ENCODE measurements at regions not wholly inside any gene's neighbourhood (a gene's known extent, or its start where the extent isn't known, plus 50 kb on each side); places are given as distances from the start of the nearest gene placed in this dataset.

DNA sequence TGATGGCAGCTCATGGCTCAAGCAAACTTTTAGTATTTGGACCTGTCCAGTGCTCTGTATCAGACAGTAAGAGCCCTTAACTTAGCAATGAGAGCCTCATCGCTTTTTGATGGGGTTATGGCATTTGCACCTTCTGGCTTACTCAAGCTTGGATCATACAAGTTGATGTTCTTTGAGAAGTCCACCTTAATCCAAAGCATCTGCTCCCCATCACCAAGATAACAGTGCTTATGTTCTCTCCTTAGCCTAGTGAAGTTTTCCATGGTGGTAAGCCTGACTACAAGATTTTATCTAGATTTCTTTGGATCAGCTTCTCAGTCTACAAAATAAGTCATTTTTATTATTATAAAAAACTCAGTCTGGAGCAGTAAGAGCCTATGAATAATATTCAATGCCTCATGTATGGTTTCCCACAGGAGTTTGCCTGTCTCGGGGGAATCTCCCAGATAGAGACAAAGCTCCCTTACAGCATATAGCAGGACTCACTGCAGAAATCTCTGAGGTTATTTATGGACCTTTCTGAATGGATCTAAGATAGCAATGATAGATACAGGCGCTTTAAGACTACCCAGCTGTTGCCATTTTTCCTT is 472.2 kb upstream of the LINC00305 start:
- no peak overlapping the region for H3K27ac ChIP-seq
- TF ChIP-seq, protein P1, sequence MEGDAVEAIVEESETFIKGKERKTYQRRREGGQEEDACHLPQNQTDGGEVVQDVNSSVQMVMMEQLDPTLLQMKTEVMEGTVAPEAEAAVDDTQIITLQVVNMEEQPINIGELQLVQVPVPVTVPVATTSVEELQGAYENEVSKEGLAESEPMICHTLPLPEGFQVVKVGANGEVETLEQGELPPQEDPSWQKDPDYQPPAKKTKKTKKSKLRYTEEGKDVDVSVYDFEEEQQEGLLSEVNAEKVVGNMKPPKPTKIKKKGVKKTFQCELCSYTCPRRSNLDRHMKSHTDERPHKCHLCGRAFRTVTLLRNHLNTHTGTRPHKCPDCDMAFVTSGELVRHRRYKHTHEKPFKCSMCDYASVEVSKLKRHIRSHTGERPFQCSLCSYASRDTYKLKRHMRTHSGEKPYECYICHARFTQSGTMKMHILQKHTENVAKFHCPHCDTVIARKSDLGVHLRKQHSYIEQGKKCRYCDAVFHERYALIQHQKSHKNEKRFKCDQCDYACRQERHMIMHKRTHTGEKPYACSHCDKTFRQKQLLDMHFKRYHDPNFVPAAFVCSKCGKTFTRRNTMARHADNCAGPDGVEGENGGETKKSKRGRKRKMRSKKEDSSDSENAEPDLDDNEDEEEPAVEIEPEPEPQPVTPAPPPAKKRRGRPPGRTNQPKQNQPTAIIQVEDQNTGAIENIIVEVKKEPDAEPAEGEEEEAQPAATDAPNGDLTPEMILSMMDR (conservative IDR thresholded peaks at IDR 0.05): no peak

DNA sequence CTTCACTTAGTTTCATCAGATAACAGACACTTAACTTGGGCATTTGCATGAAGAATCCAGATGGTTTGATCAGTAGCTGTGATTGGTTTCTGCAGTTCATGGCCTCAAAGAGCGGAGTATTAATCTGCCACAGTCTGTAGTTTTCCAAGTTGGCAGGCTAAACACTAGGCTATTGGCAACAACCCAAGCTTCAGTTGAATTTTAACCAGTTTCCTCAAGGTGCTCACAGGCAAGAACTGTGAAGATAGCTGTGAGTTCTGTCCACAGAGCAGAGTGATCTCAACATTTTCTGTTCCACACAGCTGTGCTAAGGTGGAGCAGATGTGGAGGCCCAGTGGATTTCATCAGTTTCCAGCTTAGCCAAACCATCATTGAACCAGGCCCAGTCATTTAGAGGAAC is 469.5 kb upstream of the LINC00305 start:
- no peak overlapping the region for H3K27ac ChIP-seq
- TF ChIP-seq, protein P1 (conservative IDR thresholded peaks at IDR 0.05): no peak

- TF ChIP-seq, protein P1 (conservative IDR thresholded peaks at IDR 0.05): no peak
Measured at GRCh38 chr18:64615021-64615420, 466.1 kb upstream of the LINC00305 start.

DNA sequence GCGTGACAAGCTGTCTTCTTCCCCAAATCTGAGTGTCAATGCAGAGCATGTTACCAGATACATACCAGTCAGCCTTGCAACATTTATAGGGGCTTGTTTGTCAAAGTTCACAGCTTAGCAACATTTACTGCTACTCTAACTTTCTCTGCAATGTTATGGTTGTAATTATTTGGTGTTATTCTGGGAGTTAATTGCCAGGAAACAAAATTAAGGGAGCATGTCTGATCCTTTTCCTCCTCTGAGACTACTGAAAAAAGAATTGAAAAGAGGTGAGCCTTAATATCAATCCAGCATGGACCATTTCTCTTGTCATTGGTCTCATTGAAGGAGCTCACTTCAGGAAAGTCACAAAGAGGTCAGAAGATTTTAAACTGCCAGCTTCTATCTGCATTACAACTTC is 465.6 kb upstream of the LINC00305 start:
- TF ChIP-seq, protein P1 (conservative IDR thresholded peaks at IDR 0.05): no peak
- H3K27ac ChIP-seq: no peak overlapping the region

More at GRCh38 chr18:64615021-64615420, 466.1 kb upstream of the LINC00305 start:
- H3K27ac ChIP-seq: no peak overlapping the region

DNA sequence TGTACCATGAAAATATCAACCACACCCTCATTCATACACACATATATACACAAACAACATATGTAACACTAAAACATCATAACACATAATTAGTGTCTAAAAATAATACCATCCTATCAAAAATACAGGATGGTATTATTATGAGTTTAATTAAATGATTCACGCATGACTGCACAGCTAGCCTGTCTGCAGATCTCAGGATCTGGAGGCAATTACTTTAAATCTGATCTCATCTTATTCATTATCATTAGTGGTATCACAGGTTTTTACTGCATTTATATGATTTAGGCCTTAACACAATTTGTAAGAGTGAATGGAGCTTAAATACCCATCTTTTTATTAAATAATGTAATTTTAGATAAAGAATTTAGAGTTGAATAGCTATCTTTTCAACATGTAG is 443.4 kb upstream of the LINC00305 start:
- TF ChIP-seq, protein P1 (conservative IDR thresholded peaks at IDR 0.05): no peak
- no peak overlapping the region for H3K27ac ChIP-seq

GRCh38 chr18:64589000-64589399 is 440.1 kb upstream of the LINC00305 start:
- H3K27ac ChIP-seq: no peak overlapping the region
- TF ChIP-seq, protein P1 (conservative IDR thresholded peaks at IDR 0.05): no peak

DNA sequence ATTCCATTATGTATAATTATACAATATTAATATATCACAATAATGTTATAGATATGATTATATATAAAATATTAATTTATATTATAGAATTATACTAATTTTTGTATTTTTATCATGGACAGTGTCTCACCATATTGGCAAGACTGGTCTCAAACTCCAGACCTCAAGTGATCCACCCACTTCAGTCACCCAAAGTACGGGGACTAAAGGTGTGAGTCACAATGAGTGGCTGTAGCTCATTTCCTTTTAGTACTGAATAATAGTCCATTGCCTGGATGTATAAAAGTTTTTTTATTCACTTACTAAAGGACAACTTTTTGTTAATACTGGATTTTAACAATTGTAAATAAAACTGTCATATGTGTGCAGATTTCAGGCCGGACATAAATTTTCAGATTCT is 417.6 kb upstream of the LINC00305 start:
- TF ChIP-seq, protein P1 (conservative IDR thresholded peaks at IDR 0.05): no peak
- H3K27ac ChIP-seq: no peak overlapping the region

Data from VCaP (cell line).